ENCODE measurements at regions not wholly inside any gene's neighbourhood (a gene's known extent, or its start where the extent isn't known, plus 50 kb on each side); places are given as distances from the start of the nearest gene placed in this dataset.

- TF ChIP-seq, protein P1, sequence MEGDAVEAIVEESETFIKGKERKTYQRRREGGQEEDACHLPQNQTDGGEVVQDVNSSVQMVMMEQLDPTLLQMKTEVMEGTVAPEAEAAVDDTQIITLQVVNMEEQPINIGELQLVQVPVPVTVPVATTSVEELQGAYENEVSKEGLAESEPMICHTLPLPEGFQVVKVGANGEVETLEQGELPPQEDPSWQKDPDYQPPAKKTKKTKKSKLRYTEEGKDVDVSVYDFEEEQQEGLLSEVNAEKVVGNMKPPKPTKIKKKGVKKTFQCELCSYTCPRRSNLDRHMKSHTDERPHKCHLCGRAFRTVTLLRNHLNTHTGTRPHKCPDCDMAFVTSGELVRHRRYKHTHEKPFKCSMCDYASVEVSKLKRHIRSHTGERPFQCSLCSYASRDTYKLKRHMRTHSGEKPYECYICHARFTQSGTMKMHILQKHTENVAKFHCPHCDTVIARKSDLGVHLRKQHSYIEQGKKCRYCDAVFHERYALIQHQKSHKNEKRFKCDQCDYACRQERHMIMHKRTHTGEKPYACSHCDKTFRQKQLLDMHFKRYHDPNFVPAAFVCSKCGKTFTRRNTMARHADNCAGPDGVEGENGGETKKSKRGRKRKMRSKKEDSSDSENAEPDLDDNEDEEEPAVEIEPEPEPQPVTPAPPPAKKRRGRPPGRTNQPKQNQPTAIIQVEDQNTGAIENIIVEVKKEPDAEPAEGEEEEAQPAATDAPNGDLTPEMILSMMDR (IDR thresholded peaks at IDR 0.05; ENCODE audit: insufficient read depth, low read depth, low read length) = no peak
- TF ChIP-seq EZH2 (IDR thresholded peaks at IDR 0.05; ENCODE audit: insufficient read depth, low read length) = no peak
- Mint-ChIP-seq H3K9me3 (ENCODE audit: unreplicated experiment) (peaks cover 11% of the 10 kb centered on the region), H3K36me3 (ENCODE audit: low read depth, unreplicated experiment) (no peaks in the 10 kb centered on the region), H3K4me3 (ENCODE audit: unreplicated experiment) (no peak overlapping the region), H3K27me3 (ENCODE audit: low read depth, unreplicated experiment) (peaks cover 29% of the 10 kb centered on the region), H3K27ac (ENCODE audit: unreplicated experiment) (no peak overlapping the region), H3K4me1 (ENCODE audit: low read depth, unreplicated experiment) (peaks cover 5% of the 10 kb centered on the region)
- no peak for DNase-seq (ENCODE audit: low read depth)
- Histone ChIP-seq H4K20me1 (ENCODE audit: insufficient read depth, low read length) (no peaks in the 10 kb centered on the region), H3K27me3 (ENCODE audit: insufficient read depth, low read length) (no peaks in the 10 kb centered on the region), H3K79me2 (ENCODE audit: insufficient read depth, low read length) (no peaks in the 10 kb centered on the region), H3K4me3 (ENCODE audit: insufficient read depth, low read depth, low read length) (no peak overlapping the region), H3K27ac (ENCODE audit: low read depth, low read length) (no peak overlapping the region), H3K4me1 (ENCODE audit: insufficient read depth, low read length) (no peaks in the 10 kb centered on the region), H3K9ac (ENCODE audit: low read length) (no peak overlapping the region), H3K36me3 (ENCODE audit: insufficient read depth, low read length) (no peaks in the 10 kb centered on the region), H3K9me3 (ENCODE audit: insufficient read depth, low read depth, low read length) (no peaks in the 10 kb centered on the region), H2AFZ (ENCODE audit: low read depth, low read length) (no peak overlapping the region), H3K4me2 (ENCODE audit: low read length) (no peak overlapping the region)
- FAIRE-seq = no peak
These were observed 185.0 kb upstream of the TSHZ3 start for GRCh38 chr19:31534231-31534630.

GRCh38 chr19:31534786-31535657 lies 185.8 kb upstream of the TSHZ3 start:
- Mint-ChIP-seq H3K4me3 (ENCODE audit: unreplicated experiment) (no peak overlapping the region), H3K4me1 (ENCODE audit: low read depth, unreplicated experiment) (peaks cover 5% of the 10 kb centered on the region), H3K9me3 (ENCODE audit: unreplicated experiment) (peaks cover 11% of the 10 kb centered on the region), H3K36me3 (ENCODE audit: low read depth, unreplicated experiment) (no peaks in the 10 kb centered on the region), H3K27me3 (ENCODE audit: low read depth, unreplicated experiment) (peaks cover 33% of the 10 kb centered on the region), H3K27ac (ENCODE audit: unreplicated experiment) (no peak overlapping the region)
- Histone ChIP-seq H3K36me3 (ENCODE audit: insufficient read depth, low read length) (no peaks in the 10 kb centered on the region), H3K27ac (ENCODE audit: low read depth, low read length) (no peak overlapping the region), H3K4me2 (ENCODE audit: low read length) (no peak overlapping the region), H3K4me3 (ENCODE audit: insufficient read depth, low read depth, low read length) (no peak overlapping the region), H4K20me1 (ENCODE audit: insufficient read depth, low read length) (no peaks in the 10 kb centered on the region), H3K9me3 (ENCODE audit: insufficient read depth, low read depth, low read length) (no peaks in the 10 kb centered on the region), H3K4me1 (ENCODE audit: insufficient read depth, low read length) (no peaks in the 10 kb centered on the region), H3K9ac (ENCODE audit: low read length) (no peak overlapping the region), H2AFZ (ENCODE audit: low read depth, low read length) (no peak overlapping the region), H3K27me3 (ENCODE audit: insufficient read depth, low read length) (no peaks in the 10 kb centered on the region), H3K79me2 (ENCODE audit: insufficient read depth, low read length) (no peaks in the 10 kb centered on the region)
- DNase-seq (ENCODE audit: low read depth) (no peak), FAIRE-seq (no peak)
- TF ChIP-seq, protein P1 (IDR thresholded peaks at IDR 0.05; ENCODE audit: insufficient read depth, low read depth, low read length) = no peak
- TF ChIP-seq EZH2 (IDR thresholded peaks at IDR 0.05; ENCODE audit: insufficient read depth, low read length) = no peak

Data from astrocyte (in vitro differentiated cells and primary cell).